ENCODE measurements at regions not wholly inside any gene's neighbourhood (a gene's known extent, or its start where the extent isn't known, plus 50 kb on each side); places are given as distances from the start of the nearest gene placed in this dataset.

- no peak for TF ChIP-seq EP300 (IDR thresholded peaks at IDR 0.05; ENCODE audit: borderline replicate concordance)
- TF ChIP-seq REST (IDR thresholded peaks at IDR 0.05; ENCODE audit: low read depth), result no peak
Observed at GRCh38 chr2:221997683-221998082, 301.1 kb downstream of the PAX3 start.

All from Ishikawa (cell line).